ENCODE measurements at regions not wholly inside any gene's neighbourhood (a gene's known extent, or its start where the extent isn't known, plus 50 kb on each side); places are given as distances from the start of the nearest gene placed in this dataset.

DNA sequence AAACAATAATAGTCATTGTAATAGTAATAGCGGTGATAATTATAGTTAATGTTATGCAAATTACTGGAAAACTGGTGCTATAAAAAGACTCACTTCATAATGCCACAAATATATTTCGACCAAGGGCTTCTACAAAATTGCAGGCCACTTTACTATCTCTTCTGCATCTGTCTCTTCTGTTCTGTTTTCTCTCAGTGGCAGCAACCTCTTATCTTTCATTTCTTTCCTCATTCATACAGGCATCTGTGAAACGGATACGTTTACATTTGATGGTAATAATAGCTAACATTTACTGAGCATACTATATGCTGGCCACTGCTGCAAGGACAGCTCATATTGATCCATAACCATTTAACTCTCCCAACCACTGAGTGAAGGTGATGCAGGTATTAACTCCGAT lies 537.4 kb upstream of the PFKP start:
- TF ChIP-seq POLR2A (IDR thresholded peaks at IDR 0.05), result no peak
- TF ChIP-seq, protein P1, sequence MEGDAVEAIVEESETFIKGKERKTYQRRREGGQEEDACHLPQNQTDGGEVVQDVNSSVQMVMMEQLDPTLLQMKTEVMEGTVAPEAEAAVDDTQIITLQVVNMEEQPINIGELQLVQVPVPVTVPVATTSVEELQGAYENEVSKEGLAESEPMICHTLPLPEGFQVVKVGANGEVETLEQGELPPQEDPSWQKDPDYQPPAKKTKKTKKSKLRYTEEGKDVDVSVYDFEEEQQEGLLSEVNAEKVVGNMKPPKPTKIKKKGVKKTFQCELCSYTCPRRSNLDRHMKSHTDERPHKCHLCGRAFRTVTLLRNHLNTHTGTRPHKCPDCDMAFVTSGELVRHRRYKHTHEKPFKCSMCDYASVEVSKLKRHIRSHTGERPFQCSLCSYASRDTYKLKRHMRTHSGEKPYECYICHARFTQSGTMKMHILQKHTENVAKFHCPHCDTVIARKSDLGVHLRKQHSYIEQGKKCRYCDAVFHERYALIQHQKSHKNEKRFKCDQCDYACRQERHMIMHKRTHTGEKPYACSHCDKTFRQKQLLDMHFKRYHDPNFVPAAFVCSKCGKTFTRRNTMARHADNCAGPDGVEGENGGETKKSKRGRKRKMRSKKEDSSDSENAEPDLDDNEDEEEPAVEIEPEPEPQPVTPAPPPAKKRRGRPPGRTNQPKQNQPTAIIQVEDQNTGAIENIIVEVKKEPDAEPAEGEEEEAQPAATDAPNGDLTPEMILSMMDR (IDR thresholded peaks at IDR 0.05), result no peak

All from right lobe of liver (tissue), 4 donors.